ENCODE measurements at regions not wholly inside any gene's neighbourhood (a gene's known extent, or its start where the extent isn't known, plus 50 kb on each side); places are given as distances from the start of the nearest gene placed in this dataset.
"Not testable (repeated sequence)": the region's sequence is repeated elsewhere in the genome, so short reads cannot be mapped to it uniquely, and the experiment has no call there.

- H3K36me3 ChIP-seq (ENCODE audit: control insufficient read depth in 2 of 2, insufficient read depth in 1 of 2, low read length in 2 of 2), result no peaks in the 10 kb centered on the region
- no peak overlapping the region for H3K27ac ChIP-seq (ENCODE audit: extremely low read depth, low read depth, low read length)
- TF ChIP-seq ZNF521 (tag by site-specific recombination; IDR thresholded peaks at IDR 0.05), result no peak
- no peak for TF ChIP-seq ZNF391 (tag by site-specific recombination; IDR thresholded peaks at IDR 0.05; ENCODE audit: borderline replicate concordance, low read depth)
- TF ChIP-seq ZBTB17 (tag by site-specific recombination; IDR thresholded peaks at IDR 0.05), result no peak
- TF ChIP-seq ZNF571 (tag by site-specific recombination; IDR thresholded peaks at IDR 0.05), result no peak
- TF ChIP-seq ZBTB26 (tag by site-specific recombination; optimal IDR thresholded peaks at IDR 0.05), result no peak
- TF ChIP-seq ZNF488 (tag by site-specific recombination; IDR thresholded peaks at IDR 0.05), result no peak
- no peak for TF ChIP-seq GLIS1 (tag by site-specific recombination; IDR thresholded peaks at IDR 0.05)
- no peak for TF ChIP-seq ZNF155 (tag by site-specific recombination; IDR thresholded peaks at IDR 0.05)
- no peak for TF ChIP-seq ZNF175 (tag by site-specific recombination; IDR thresholded peaks at IDR 0.05)
- H3K4me1 ChIP-seq (ENCODE audit: control insufficient read depth, insufficient read depth, low read length), result no peaks in the 10 kb centered on the region
- ChIA-PET CTCF (no interaction called here), POLR2A (no interaction called here)
- H3K4me3 ChIP-seq (ENCODE audit: low read depth, low read length), result no peak overlapping the region
- H3K9me3 ChIP-seq (ENCODE audit: control insufficient read depth, insufficient read depth, low read depth, low read length), result no peaks in the 10 kb centered on the region
These were observed 351.1 kb downstream of the ACTR3B start for GRCh38 chr7:153110606-153111005.

GRCh38 chr7:153122255-153122654 is 362.7 kb downstream of the ACTR3B start:
- H3K9me3 ChIP-seq (ENCODE audit: control insufficient read depth, insufficient read depth, low read depth, low read length); H3K4me3 ChIP-seq (ENCODE audit: low read depth, low read length); H3K36me3 ChIP-seq (ENCODE audit: control insufficient read depth in 2 of 2, insufficient read depth in 1 of 2, low read length in 2 of 2); POLR2A ChIA-PET; H3K4me1 ChIP-seq (ENCODE audit: control insufficient read depth, insufficient read depth, low read length); H3K27ac ChIP-seq (ENCODE audit: extremely low read depth, low read depth, low read length): not testable (repeated sequence)
- CTCF ChIA-PET, result interaction anchor here (0.5 kb wide), 1 partner anchor 436 kb away, joined by 3 read pairs; no protein-coding TSS in a partner anchor

- H3K9me3 ChIP-seq (ENCODE audit: control insufficient read depth, insufficient read depth, low read depth, low read length), result no peaks in the 10 kb centered on the region
- ChIA-PET POLR2A (no interaction called here), CTCF (no interaction called here)
- no peaks in the 10 kb centered on the region for H3K4me1 ChIP-seq (ENCODE audit: control insufficient read depth, insufficient read depth, low read length)
- H3K27ac ChIP-seq (ENCODE audit: extremely low read depth, low read depth, low read length), result no peak overlapping the region
- no peaks in the 10 kb centered on the region for H3K36me3 ChIP-seq (ENCODE audit: control insufficient read depth in 2 of 2, insufficient read depth in 1 of 2, low read length in 2 of 2)
- no peak for TF ChIP-seq REPIN1 (tag by site-specific recombination; IDR thresholded peaks at IDR 0.05; ENCODE audit: low read depth)
- no peak for TF ChIP-seq ZSCAN23 (tag by site-specific recombination; IDR thresholded peaks at IDR 0.05)
- no peak for TF ChIP-seq ZNF2 (tag by site-specific recombination; IDR thresholded peaks at IDR 0.05)
- no peak for TF ChIP-seq ZNF521 (tag by site-specific recombination; IDR thresholded peaks at IDR 0.05)
- TF ChIP-seq RBAK (tag by site-specific recombination; IDR thresholded peaks at IDR 0.05), result no peak
- no peak for TF ChIP-seq HIC1 (tag by site-specific recombination; IDR thresholded peaks at IDR 0.05)
- no peak for TF ChIP-seq ZNF555 (tag by site-specific recombination; conservative IDR thresholded peaks at IDR 0.05)
- no peak for TF ChIP-seq ZNF23 (tag by site-specific recombination; IDR thresholded peaks at IDR 0.05; ENCODE audit: borderline replicate concordance)
- no peak for TF ChIP-seq ZNF561 (tag by site-specific recombination; IDR thresholded peaks at IDR 0.05; ENCODE audit: borderline replicate concordance)
- TF ChIP-seq ZNF488 (tag by site-specific recombination; IDR thresholded peaks at IDR 0.05), result no peak
- no peak for TF ChIP-seq MZF1 (tag by site-specific recombination; IDR thresholded peaks at IDR 0.05; ENCODE audit: borderline replicate concordance)
- TF ChIP-seq ZNF449 (tag by site-specific recombination; IDR thresholded peaks at IDR 0.05), result no peak
- H3K4me3 ChIP-seq (ENCODE audit: low read depth, low read length), result no peak overlapping the region
These were observed 370.5 kb downstream of the ACTR3B start for GRCh38 chr7:153130052-153130451.
